ENCODE measurements at regions not wholly inside any gene's neighbourhood (a gene's known extent, or its start where the extent isn't known, plus 50 kb on each side); places are given as distances from the start of the nearest gene placed in this dataset.
A peak's percentile ranks its signal among the peaks of the same experiment; 100 is the strongest.

- no peak for DNase-seq
Measured at GRCh38 chr2:104416339-104417000, 437.4 kb upstream of the POU3F3 start.

- DNase-seq: no peak
Measured at GRCh38 chr2:104420420-104420819, 433.5 kb upstream of the POU3F3 start.

GRCh38 chr2:104420953-104421352 lies 433.0 kb upstream of the POU3F3 start:
- no peak for DNase-seq

- DNase-seq: peak; percentile 7
Measured at GRCh38 chr2:104425850-104426595, 427.9 kb upstream of the POU3F3 start.

- DNase-seq: no peak
Measured at GRCh38 chr2:104428155-104428554, 425.8 kb upstream of the POU3F3 start.

GRCh38 chr2:104429639-104430358 lies 424.1 kb upstream of the POU3F3 start:
- DNase-seq: no peak

- DNase-seq: peak; percentile 67
Measured at GRCh38 chr2:104430359-104430740, 423.6 kb upstream of the POU3F3 start.

- no peak for DNase-seq
Measured at GRCh38 chr2:104430852-104431251, 423.1 kb upstream of the POU3F3 start.

GRCh38 chr2:104431701-104432121 lies 422.2 kb upstream of the POU3F3 start:
- no peak for DNase-seq

GRCh38 chr2:104432401-104432800 lies 421.5 kb upstream of the POU3F3 start:
- DNase-seq: no peak

- DNase-seq: no peak
Measured at GRCh38 chr2:104432991-104433390, 420.9 kb upstream of the POU3F3 start.

- DNase-seq: peak; percentile 32
Measured at GRCh38 chr2:104433657-104434056, 420.3 kb upstream of the POU3F3 start.

- peak; percentile 92 for DNase-seq
Measured at GRCh38 chr2:104434318-104434792, 419.6 kb upstream of the POU3F3 start.

GRCh38 chr2:104434966-104435365 lies 418.9 kb upstream of the POU3F3 start:
- DNase-seq: no peak

GRCh38 chr2:104438481-104438880 lies 415.4 kb upstream of the POU3F3 start:
- no peak for DNase-seq

- DNase-seq: no peak
Measured at GRCh38 chr2:104443145-104443544, 410.8 kb upstream of the POU3F3 start.

- peak; percentile 12 for DNase-seq
Measured at GRCh38 chr2:104444392-104444791, 409.5 kb upstream of the POU3F3 start.

- no peak for DNase-seq
Measured at GRCh38 chr2:104444889-104445288, 409.0 kb upstream of the POU3F3 start.

GRCh38 chr2:104447831-104448434 lies 406.0 kb upstream of the POU3F3 start:
- DNase-seq: peak; percentile 42

- DNase-seq: no peak
Measured at GRCh38 chr2:104448661-104449440, 405.1 kb upstream of the POU3F3 start.

GRCh38 chr2:104452558-104452957 lies 401.4 kb upstream of the POU3F3 start:
- no peak for DNase-seq

GRCh38 chr2:104462731-104463130 lies 391.2 kb upstream of the POU3F3 start:
- DNase-seq: no peak
